Right ventricle myocardium inferior (tissue), 1 donor: ENCODE measurements at regions not wholly inside any gene's neighbourhood (a gene's known extent, or its start where the extent isn't known, plus 50 kb on each side); places are given as distances from the start of the nearest gene placed in this dataset.
A peak's percentile ranks its signal among the peaks of the same experiment; 100 is the strongest.

ENCODE experiments used
- ATAC-seq: fragments of 200-7000 bp; cut with Tn5 transposase; one replicate; pipeline ENCODE4 v1.9.1; 2020; ENCODE audit warnings: mild to moderate bottlenecking, moderate library complexity
- DNase-seq: peaks from one replicate; pipeline ENCODE4 v3.0.0; 2021; ENCODE audit errors: missing footprints
- intact Hi-C: fragments of 100-400 bp; cut with DNase I; formaldehyde crosslinking; loops from one replicate; pipeline ENCODE4 v1.11.0; 2022
- donor health status: DM: no; HTN: yes; CAD: no; lungs with severe emphysema.

DNA sequence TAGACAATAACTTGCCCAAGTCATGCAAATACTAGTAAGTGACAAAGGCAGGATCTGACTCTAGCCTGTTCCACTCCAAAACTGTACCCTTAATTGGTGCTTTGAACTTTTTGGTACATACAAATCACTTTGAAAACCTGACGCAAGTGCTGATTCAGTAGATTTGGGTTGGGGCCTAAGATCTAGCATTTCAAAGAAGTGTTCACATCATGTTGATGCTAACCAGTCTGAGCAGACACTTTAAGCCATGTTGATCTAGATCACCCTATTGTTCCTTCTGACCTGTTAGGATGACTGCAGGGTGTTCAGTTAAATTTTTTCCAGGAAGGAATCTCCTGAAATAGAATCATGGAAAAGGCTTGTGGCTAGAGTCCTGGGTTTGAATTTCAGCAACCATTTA is 57.7 kb upstream of the CPEB4 start:
- intact Hi-C loops, result no loop called here
- no peak for DNase-seq
- no peak for ATAC-seq

DNA sequence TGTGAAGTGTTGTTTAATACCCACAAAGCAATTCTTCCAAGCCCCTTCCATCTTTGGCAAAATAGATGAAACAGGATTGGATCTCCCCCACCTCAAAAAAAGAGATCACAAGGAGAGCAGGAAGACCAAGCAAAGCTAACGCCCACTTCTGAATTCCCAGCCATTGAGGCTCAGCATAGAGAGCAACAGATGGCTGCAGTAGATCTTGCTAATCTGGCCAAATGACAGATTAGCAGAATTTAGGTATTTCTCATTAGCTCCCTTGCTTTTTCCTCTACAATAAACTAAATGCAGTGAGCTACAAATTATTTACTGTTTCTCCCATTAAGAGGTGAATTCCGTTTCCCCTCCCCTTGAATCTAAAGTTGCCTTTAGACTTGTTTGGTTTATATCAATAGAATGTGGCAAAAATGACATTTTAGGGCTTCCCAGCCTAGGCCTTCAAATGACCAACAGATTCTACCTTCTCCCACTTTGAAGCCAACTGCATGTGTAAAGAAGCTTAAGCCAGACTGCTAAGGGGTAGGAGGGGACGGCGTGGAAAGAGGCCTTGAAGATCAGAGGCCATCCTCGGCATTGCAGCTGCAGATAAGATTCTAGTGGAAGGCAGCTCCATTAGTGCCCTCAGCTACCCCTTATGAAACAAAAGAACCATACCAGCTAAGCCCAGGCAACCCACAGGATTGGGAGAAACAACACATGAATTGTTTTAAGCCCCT is 56.8 kb upstream of the CPEB4 start:
- intact Hi-C loops, result no loop called here
- ATAC-seq (no peak), DNase-seq (no peak)

- intact Hi-C loops, result no loop called here
- ATAC-seq (no peak), DNase-seq (no peak)
Measured at GRCh38 chr5:173832386-173832785, 55.8 kb upstream of the CPEB4 start.

GRCh38 chr5:173833196-173833985 is 54.8 kb upstream of the CPEB4 start:
- no peak for DNase-seq
- intact Hi-C loops, result no loop called here
- peak; percentile 57 for ATAC-seq

DNA sequence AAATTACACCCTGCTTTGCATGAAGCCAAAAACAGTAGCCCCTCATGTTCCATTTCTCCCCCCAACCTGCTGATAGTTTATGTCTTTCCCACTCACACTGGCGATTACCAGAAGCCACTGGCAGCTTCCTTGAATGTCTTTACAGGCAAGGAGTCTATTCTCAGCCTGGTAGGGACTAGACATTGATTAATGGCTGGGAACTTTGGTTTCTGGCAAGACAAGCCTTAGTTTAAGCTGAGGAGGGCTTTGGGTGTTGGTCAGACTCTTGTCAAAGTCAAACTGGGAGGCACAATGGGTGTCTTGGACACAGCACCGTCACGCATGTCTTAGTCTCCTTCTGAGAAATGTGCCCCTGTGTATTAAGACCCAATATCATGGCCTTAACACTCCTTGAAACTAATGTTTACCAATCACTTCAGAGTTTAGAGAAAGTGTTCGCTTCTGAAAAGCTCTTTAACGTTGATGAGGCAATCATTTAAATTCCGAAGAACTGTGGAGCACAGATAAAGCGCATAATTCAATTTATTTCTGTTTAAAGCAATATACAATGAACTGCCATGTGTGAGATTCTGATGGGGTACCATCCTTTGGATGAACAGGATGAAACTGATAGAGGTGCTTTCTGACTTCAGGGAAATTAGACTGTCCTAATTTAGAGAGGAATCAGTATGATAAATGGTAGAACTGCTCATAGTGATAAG is 53.9 kb upstream of the CPEB4 start:
- no peak for ATAC-seq
- no peak for DNase-seq
- intact Hi-C loops, result no loop called here

GRCh38 chr5:173835131-173835530 is 53.0 kb upstream of the CPEB4 start:
- intact Hi-C loops, result no loop called here
- ATAC-seq (peak; percentile 43), DNase-seq (no peak)

GRCh38 chr5:173835661-173836060 is 52.5 kb upstream of the CPEB4 start:
- intact Hi-C loops, result no loop called here
- DNase-seq (no peak), ATAC-seq (no peak)

- DNase-seq, result no peak
- ATAC-seq, result no peak
- intact Hi-C loops, result no loop called here
Measured at GRCh38 chr5:173837654-173838053, 50.5 kb upstream of the CPEB4 start.
